Nephron (organoid): ENCODE measurements at regions not wholly inside any gene's neighbourhood (a gene's known extent, or its start where the extent isn't known, plus 50 kb on each side); places are given as distances from the start of the nearest gene placed in this dataset.
A peak's percentile ranks its signal among the peaks of the same experiment; 100 is the strongest.

Experiments
- H3K27ac Mint-ChIP-seq, 3 experiments: 2 replicates each; pipeline ENCODE4 v1.8.0; 2020; ENCODE audit warnings: mixed read lengths in 3 of 3, mild to moderate bottlenecking in 2 of 3, moderate library complexity in 1 of 3
- H3K27me3 Mint-ChIP-seq: 2 replicates; pipeline ENCODE4 v1.8.0; 2021; ENCODE audit warnings: low read depth, mild to moderate bottlenecking, moderate library complexity, mixed read lengths
- H3K36me3 Mint-ChIP-seq: 2 replicates; pipeline ENCODE4 v1.8.0; 2020; ENCODE audit warnings: low read depth, mixed read lengths
- H3K4me1 Mint-ChIP-seq: 2 replicates; pipeline ENCODE4 v1.8.0; 2020; ENCODE audit warnings: mixed read lengths
- H3K4me3 Mint-ChIP-seq, 3 experiments: 2 replicates each; pipeline ENCODE4 v1.8.0; 2020; ENCODE audit warnings: mild to moderate bottlenecking in 3 of 3, mixed read lengths in 3 of 3, moderate library complexity in 2 of 3
- H3K9me3 Mint-ChIP-seq: 2 replicates; pipeline ENCODE4 v1.8.0; 2020; ENCODE audit warnings: mixed read lengths
- CTCF ChIP-seq, 3 experiments: fragments of 200-600 bp; sonication (generic); IDR thresholded peaks; one replicate each; pipeline ENCODE4 v1.5.0; 2021; ENCODE audit warnings: antibody characterized with exemption in 3 of 3; ENCODE audit not compliant: unreplicated experiment in 3 of 3

GRCh38 chr2:234671231-234671630, 174.3 kb upstream of the ARL4C start:
- Mint-ChIP-seq H3K4me3 (no peak overlapping the region), H3K4me1 (peaks cover 20% of the 10 kb centered on the region), H3K36me3 (no peaks in the 10 kb centered on the region), H3K27me3 (peaks cover 12% of the 10 kb centered on the region), H3K9me3 (peaks cover 10% of the 10 kb centered on the region), H3K27ac (peak overlapping the region in 1 of 3 experiments; percentile 67)
- TF ChIP-seq CTCF (IDR thresholded peaks at IDR 0.05; ENCODE audit: unreplicated experiment in 3 of 3): no peak

DNA sequence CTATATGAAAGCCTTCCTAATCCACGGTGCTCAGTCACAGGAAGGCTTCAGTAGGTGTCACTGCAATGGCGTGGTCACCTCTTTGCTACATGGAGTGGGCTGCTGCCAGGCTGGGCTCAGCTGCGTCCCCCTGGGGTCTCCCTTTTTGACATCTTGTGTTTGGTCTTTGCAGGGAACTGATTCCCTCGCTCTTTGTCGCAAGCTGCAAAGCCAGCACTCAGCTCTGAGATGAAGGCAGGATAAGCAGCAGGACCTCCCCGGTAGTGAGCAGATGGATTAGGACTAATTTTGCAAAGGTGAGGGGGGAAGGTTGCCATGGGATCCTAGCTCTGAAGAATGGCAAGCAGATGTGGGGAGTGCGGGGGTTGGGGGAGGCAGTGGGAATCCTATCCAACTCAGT, 173.9 kb upstream of the ARL4C start:
- Mint-ChIP-seq H3K36me3 (no peaks in the 10 kb centered on the region), H3K4me1 (peaks cover 16% of the 10 kb centered on the region), H3K27me3 (peaks cover 12% of the 10 kb centered on the region), H3K4me3 (no peak overlapping the region), H3K27ac (peak overlapping the region in 1 of 3 experiments; percentile 67), H3K9me3 (peaks cover 12% of the 10 kb centered on the region)
- no peak for TF ChIP-seq CTCF (IDR thresholded peaks at IDR 0.05; ENCODE audit: unreplicated experiment in 3 of 3)

DNA sequence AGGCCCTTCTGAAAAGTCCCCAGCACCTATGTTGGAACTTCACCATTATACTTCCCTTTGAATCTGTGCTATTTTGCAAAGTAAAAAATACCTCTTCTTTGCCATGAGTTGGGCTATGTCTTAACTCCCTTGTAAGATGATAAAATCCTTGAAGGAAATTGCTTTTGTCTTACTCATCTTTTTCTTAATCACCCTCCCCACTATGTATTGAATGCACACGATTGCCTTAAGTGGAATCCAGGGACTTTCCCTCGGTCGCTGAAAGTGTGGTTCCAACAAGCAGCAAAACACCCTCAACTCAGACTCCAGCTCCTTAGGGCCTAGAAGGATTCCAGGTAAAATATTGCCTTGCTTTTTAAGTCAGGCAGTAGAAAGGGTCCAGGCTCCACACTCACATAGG, 173.2 kb upstream of the ARL4C start:
- peaks cover 12% of the 10 kb centered on the region for H3K27me3 Mint-ChIP-seq
- no peak overlapping the region for H3K27ac Mint-ChIP-seq
- H3K36me3 Mint-ChIP-seq: no peaks in the 10 kb centered on the region
- TF ChIP-seq CTCF (IDR thresholded peaks at IDR 0.05; ENCODE audit: unreplicated experiment in 3 of 3): no peak
- peaks cover 10% of the 10 kb centered on the region for H3K4me1 Mint-ChIP-seq
- peaks cover 13% of the 10 kb centered on the region for H3K9me3 Mint-ChIP-seq
- no peak overlapping the region for H3K4me3 Mint-ChIP-seq

- peaks cover 13% of the 10 kb centered on the region for H3K9me3 Mint-ChIP-seq
- H3K27me3 Mint-ChIP-seq: peaks cover 12% of the 10 kb centered on the region
- peaks cover 6% of the 10 kb centered on the region for H3K4me1 Mint-ChIP-seq
- no peak overlapping the region for H3K4me3 Mint-ChIP-seq
- H3K27ac Mint-ChIP-seq: no peak overlapping the region
- peak in 1 of 3 experiments; percentile 9 for TF ChIP-seq CTCF (IDR thresholded peaks at IDR 0.05; ENCODE audit: unreplicated experiment in 3 of 3)
- H3K36me3 Mint-ChIP-seq: no peaks in the 10 kb centered on the region
Observed at GRCh38 chr2:234669621-234670020, 172.7 kb upstream of the ARL4C start.

- no peaks in the 10 kb centered on the region for H3K36me3 Mint-ChIP-seq
- no peak for TF ChIP-seq CTCF (IDR thresholded peaks at IDR 0.05; ENCODE audit: unreplicated experiment in 3 of 3)
- H3K27ac Mint-ChIP-seq: no peak overlapping the region
- no peaks in the 10 kb centered on the region for H3K4me1 Mint-ChIP-seq
- H3K27me3 Mint-ChIP-seq: peaks cover 12% of the 10 kb centered on the region
- no peak overlapping the region for H3K4me3 Mint-ChIP-seq
- H3K9me3 Mint-ChIP-seq: peaks cover 11% of the 10 kb centered on the region
Observed at GRCh38 chr2:234669001-234669400, 172.1 kb upstream of the ARL4C start.

DNA sequence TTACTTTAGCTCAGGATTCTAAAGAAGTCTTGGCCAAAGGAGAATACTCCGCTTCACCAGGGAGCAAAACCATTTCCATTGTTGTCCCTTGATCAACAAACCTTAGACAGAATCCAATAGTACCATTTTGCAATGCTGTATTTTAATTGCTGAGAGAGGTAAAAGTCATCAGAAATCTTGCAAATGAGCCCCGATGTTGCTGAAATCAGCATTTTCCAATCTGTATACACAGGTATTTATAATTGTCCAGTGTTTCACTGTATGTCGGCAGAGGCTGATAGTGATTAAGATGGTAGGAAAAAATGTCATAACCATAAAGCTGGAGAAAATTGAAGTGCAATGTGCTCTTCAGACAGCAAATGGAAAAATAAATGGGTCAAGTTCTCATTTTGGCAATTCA, 170.0 kb upstream of the ARL4C start:
- H3K27me3 Mint-ChIP-seq: peaks cover 11% of the 10 kb centered on the region
- H3K4me1 Mint-ChIP-seq: no peaks in the 10 kb centered on the region
- H3K4me3 Mint-ChIP-seq: no peak overlapping the region
- no peak overlapping the region for H3K27ac Mint-ChIP-seq
- no peaks in the 10 kb centered on the region for H3K36me3 Mint-ChIP-seq
- peaks cover 11% of the 10 kb centered on the region for H3K9me3 Mint-ChIP-seq
- TF ChIP-seq CTCF (IDR thresholded peaks at IDR 0.05; ENCODE audit: unreplicated experiment in 3 of 3): no peak
